Smooth muscle cell (in vitro differentiated cells): ENCODE measurements at regions not wholly inside any gene's neighbourhood (a gene's known extent, or its start where the extent isn't known, plus 50 kb on each side); places are given as distances from the start of the nearest gene placed in this dataset.

Source experiments
- DNase-seq: peaks from one replicate; lab custom pipeline; 2025; ENCODE audit not compliant: unreplicated experiment; lab: John Stamatoyannopoulos, UW
- H2AFZ ChIP-seq: fragments of 200-600 bp; sonication (generic); 2 replicates; pipeline ENCODE4 v1.6.0; 2016; ENCODE audit warnings: antibody characterized with exemption, low read depth, mild to moderate bottlenecking
- H3F3A ChIP-seq: fragments of 200-600 bp; sonication (generic); 2 replicates; pipeline ENCODE4 v1.6.0; 2017; ENCODE audit warnings: antibody characterized with exemption, low read depth
- H3K27ac ChIP-seq: fragments of 200-600 bp; sonication (generic); 2 replicates; pipeline ENCODE4 v1.5.1; 2016; ENCODE audit warnings: low read depth, mild to moderate bottlenecking
- H3K27me3 ChIP-seq: fragments of 200-600 bp; sonication (generic); 2 replicates; pipeline ENCODE4 v1.6.1; 2016; ENCODE audit warnings: low read depth, mild to moderate bottlenecking
- H3K36me3 ChIP-seq: fragments of 200-600 bp; sonication (generic); 2 replicates; pipeline ENCODE4 v1.5.1; 2016; ENCODE audit warnings: low read depth
- H3K4me1 ChIP-seq: fragments of 200-600 bp; sonication (generic); 2 replicates; pipeline ENCODE4 v1.5.1; 2016; ENCODE audit warnings: low read depth
- H3K4me2 ChIP-seq: fragments of 200-600 bp; sonication (generic); 2 replicates; pipeline ENCODE4 v1.6.0; 2016; ENCODE audit warnings: mild to moderate bottlenecking
- H3K4me3 ChIP-seq: fragments of 200-600 bp; sonication (generic); 2 replicates; pipeline ENCODE4 v1.5.1; 2016; ENCODE audit warnings: mild to moderate bottlenecking
- H3K79me2 ChIP-seq: fragments of 200-600 bp; sonication (generic); 2 replicates; pipeline ENCODE4 v1.6.0; 2016; ENCODE audit warnings: low read depth, mild to moderate bottlenecking
- H3K9ac ChIP-seq: fragments of 200-600 bp; sonication (generic); 2 replicates; pipeline ENCODE4 v1.6.0; 2016; ENCODE audit warnings: low read depth
- H3K9me3 ChIP-seq: fragments of 200-600 bp; sonication (generic); replicated peaks from 2 replicates; pipeline ENCODE4 v1.5.1; 2016; ENCODE audit warnings: low read depth
- H4K20me1 ChIP-seq: fragments of 200-600 bp; sonication (generic); 2 replicates; pipeline ENCODE4 v1.6.0; 2016; ENCODE audit warnings: low read depth
- whole genome bisulfite sequencing: methylation state at CpG from one replicate; pipeline ENCODE4 v1.1.7; 2016; ENCODE audit warnings: low lambda C conversion rate; 5-methylcytosine and 5-hydroxymethylcytosine counted together
- TF ChIP-seq, protein P1 (sequence below): fragments of 200-600 bp; sonication (generic); IDR thresholded peaks from 2 replicates; pipeline ENCODE4 v1.5.1; 2017; ENCODE audit warnings: borderline replicate concordance, mild to moderate bottlenecking, antibody characterized with exemption; ENCODE audit not compliant: insufficient read depth, poor library complexity, severe bottlenecking

GRCh38 chr9:129500863-129501770, 119.8 kb downstream of the C9orf50 start:
- no peaks in the 10 kb centered on the region for H3K27me3 ChIP-seq
- 78% methylated on average over 12 of the region's 12 CpGs for WGBS
- peaks cover 49% of the 10 kb centered on the region for H3F3A ChIP-seq
- no peaks in the 10 kb centered on the region for H4K20me1 ChIP-seq
- no peaks in the 10 kb centered on the region for H3K36me3 ChIP-seq
- TF ChIP-seq, protein P1, sequence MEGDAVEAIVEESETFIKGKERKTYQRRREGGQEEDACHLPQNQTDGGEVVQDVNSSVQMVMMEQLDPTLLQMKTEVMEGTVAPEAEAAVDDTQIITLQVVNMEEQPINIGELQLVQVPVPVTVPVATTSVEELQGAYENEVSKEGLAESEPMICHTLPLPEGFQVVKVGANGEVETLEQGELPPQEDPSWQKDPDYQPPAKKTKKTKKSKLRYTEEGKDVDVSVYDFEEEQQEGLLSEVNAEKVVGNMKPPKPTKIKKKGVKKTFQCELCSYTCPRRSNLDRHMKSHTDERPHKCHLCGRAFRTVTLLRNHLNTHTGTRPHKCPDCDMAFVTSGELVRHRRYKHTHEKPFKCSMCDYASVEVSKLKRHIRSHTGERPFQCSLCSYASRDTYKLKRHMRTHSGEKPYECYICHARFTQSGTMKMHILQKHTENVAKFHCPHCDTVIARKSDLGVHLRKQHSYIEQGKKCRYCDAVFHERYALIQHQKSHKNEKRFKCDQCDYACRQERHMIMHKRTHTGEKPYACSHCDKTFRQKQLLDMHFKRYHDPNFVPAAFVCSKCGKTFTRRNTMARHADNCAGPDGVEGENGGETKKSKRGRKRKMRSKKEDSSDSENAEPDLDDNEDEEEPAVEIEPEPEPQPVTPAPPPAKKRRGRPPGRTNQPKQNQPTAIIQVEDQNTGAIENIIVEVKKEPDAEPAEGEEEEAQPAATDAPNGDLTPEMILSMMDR, result no peak
- peak overlapping the region; percentile 5 for H3K4me2 ChIP-seq
- DNase-seq, result no peak
- H3K79me2 ChIP-seq, result no peaks in the 10 kb centered on the region
- peak overlapping the region; percentile 94 for H3K27ac ChIP-seq
- no peak overlapping the region for H3K4me3 ChIP-seq
- H3K9me3 ChIP-seq, result no peaks in the 10 kb centered on the region
- peaks cover 37% of the 10 kb centered on the region for H3K4me1 ChIP-seq
- H2AFZ ChIP-seq, result no peak overlapping the region
- peak overlapping the region; percentile 94 for H3K9ac ChIP-seq

GRCh38 chr9:129500161-129500862, 120.6 kb downstream of the C9orf50 start:
- TF ChIP-seq, protein P1, result no peak
- Histone ChIP-seq H3K4me1 (peaks cover 44% of the 10 kb centered on the region), H3F3A (peaks cover 49% of the 10 kb centered on the region), H3K9ac (peak overlapping the region; percentile 94), H3K27ac (peak overlapping the region; percentile 94), H3K4me2 (peak overlapping the region; percentile 5), H2AFZ (no peak overlapping the region), H3K9me3 (no peaks in the 10 kb centered on the region), H3K4me3 (no peak overlapping the region), H3K27me3 (no peaks in the 10 kb centered on the region), H4K20me1 (no peaks in the 10 kb centered on the region), H3K36me3 (no peaks in the 10 kb centered on the region), H3K79me2 (no peaks in the 10 kb centered on the region)
- WGBS, result 6% methylated on average over 18 of the region's 18 CpGs
- DNase-seq, result no peak

- H3K4me1 ChIP-seq, result peaks cover 49% of the 10 kb centered on the region
Measured at GRCh38 chr9:129498451-129499384, 122.2 kb downstream of the C9orf50 start.

More at GRCh38 chr9:129498451-129499384, 122.2 kb downstream of the C9orf50 start:
- no peak for DNase-seq
- 86% methylated on average over 7 of the region's 7 CpGs for WGBS
- H3K36me3 ChIP-seq, result no peaks in the 10 kb centered on the region
- H3K79me2 ChIP-seq, result no peaks in the 10 kb centered on the region
- no peaks in the 10 kb centered on the region for H3K9me3 ChIP-seq
- no peaks in the 10 kb centered on the region for H3K27me3 ChIP-seq
- H3K4me3 ChIP-seq, result peak overlapping the region; percentile 58
- no peaks in the 10 kb centered on the region for H4K20me1 ChIP-seq
- H3K27ac ChIP-seq, result peak overlapping the region; percentile 94
- TF ChIP-seq, protein P1, result no peak
- peaks cover 55% of the 10 kb centered on the region for H3F3A ChIP-seq
- no peak overlapping the region for H2AFZ ChIP-seq
- H3K4me2 ChIP-seq, result peak overlapping the region; percentile 88
- peak overlapping the region; percentile 94 for H3K9ac ChIP-seq
